GM12864 (cell line): ENCODE measurements at regions not wholly inside any gene's neighbourhood (a gene's known extent, or its start where the extent isn't known, plus 50 kb on each side); places are given as distances from the start of the nearest gene placed in this dataset.
A peak's percentile ranks its signal among the peaks of the same experiment; 100 is the strongest.
"Not testable (repeated sequence)": the region's sequence is repeated elsewhere in the genome, so short reads cannot be mapped to it uniquely, and the experiment has no call there.

ENCODE experiments used
- DNase-seq: peaks from one replicate; pipeline ENCODE4 v3.0.0-alpha.2; 2011; ENCODE audit warnings: low read depth
- H3K4me3 ChIP-seq: 2 replicates; pipeline ENCODE4 v1.5.1; 2011; ENCODE audit warnings: mild to moderate bottlenecking, low read depth, low read length, control low read depth
- CTCF ChIP-seq: IDR thresholded peaks from 2 replicates; pipeline ENCODE4 v1.5.1; 2011; ENCODE audit warnings: low read depth, mild to moderate bottlenecking, moderate library complexity, low read length, control low read depth, inconsistent platforms; ENCODE audit errors: missing control alignments

DNA sequence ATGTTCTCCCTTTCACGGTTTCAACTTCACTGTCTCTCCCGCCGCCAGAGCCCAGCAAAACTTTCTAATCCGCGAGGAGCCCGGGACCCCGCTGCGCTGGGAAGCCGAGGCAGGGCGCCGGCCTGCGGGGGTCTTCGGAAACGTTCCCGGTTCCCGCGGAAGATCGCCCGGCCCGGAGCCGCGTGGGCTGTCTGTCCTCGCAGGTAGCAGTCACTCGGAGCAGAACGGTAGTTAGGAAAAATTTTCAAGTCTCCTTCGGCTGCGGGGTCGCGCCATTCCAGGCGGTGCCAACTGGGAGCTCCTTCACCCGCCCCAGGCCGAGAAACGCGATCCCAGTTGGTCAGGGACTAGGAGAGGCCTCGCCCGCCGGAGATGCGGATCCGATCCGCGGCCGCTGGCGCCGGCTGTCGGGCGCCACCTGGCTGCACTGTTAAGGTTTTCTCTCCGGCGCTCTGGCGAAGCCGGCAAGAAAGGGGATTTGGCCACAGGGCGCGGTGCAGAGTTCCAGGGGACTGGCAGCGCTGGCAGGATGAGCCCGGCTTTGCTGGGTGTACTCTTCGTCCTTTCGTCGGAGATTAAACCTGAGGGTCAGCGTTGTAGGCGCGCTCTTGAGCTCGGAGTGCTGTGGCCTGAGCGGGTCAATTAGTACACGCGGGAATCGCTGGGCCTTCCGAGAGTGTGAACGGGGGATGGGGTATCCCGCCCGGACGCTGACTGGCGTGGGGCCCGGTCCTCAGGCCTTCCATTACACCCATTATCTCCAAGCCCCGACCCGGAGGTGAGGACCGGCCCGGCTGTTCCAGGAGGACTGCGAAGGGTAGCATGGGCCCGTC, 135.4 kb downstream of the KCNJ12 start:
- DNase-seq: no peak
- peak; percentile 65 for TF ChIP-seq CTCF
- no peak overlapping the region for H3K4me3 ChIP-seq

- no peak overlapping the region for H3K4me3 ChIP-seq
- DNase-seq: no peak
- no peak for TF ChIP-seq CTCF
Measured at GRCh38 chr17:21512307-21513011, 136.3 kb downstream of the KCNJ12 start.

- no peak overlapping the region for H3K4me3 ChIP-seq
- peak; percentile 31 for DNase-seq
- peak; percentile 70 for TF ChIP-seq CTCF
Measured at GRCh38 chr17:21513012-21513570, 136.9 kb downstream of the KCNJ12 start.

DNA sequence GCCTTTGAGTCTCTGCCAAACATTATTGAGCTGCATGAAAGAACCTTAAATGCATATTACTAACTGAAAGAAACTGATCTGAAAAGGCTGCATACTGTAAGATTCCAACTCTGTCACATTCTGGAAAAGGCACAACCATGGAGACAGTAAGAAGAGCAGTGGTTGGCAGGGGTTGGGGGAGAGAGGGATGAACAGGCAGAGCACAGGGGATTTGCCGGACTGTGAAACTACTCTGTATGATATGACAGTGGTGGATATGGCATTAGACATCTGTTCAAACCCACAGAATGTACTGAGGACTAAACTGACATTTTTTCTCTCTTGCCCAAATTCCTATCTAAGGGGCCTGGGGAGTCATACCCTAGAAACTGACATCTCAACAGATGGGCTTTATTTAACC, 138.4 kb downstream of the KCNJ12 start:
- DNase-seq, H3K4me3 ChIP-seq: not testable (repeated sequence)

DNA sequence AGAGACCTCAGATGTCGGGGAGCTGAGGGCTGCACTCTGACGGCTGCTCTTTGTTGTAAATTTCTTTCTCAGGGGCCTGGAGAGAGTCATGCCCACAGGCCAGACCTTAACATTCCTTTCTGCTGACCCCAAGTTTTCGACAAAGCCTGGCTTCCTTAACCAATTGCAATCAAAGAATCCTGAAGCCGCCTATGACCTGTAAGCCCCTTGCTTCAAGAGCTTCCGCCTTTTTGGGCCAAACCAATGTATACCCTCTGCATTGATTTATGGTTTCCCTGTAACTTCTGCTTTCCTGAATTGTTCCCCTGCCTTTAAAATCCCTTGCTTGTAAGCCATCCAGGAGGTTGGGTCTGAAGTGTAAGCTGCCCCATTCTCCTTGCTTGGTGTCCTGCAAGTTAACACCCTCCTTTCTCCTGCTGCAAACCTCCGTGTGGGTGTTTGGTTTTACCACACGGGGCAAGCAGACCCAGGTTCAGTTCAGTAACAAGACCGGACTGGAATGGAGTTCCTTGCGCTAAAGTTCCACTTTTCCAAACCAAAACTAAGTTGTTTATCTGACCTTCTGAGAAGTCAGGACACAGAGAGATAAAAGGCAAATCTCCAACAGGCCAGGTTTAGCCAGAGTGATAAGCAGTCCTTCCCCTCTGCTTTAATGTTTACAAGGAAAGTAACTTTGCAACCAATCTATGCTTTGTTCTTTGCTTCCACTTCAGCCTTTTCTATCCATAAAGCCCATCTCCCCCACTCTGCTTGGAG, 141.6 kb downstream of the KCNJ12 start:
- DNase-seq: no peak
- no peak for TF ChIP-seq CTCF
- H3K4me3 ChIP-seq: no peak overlapping the region

GRCh38 chr17:21522755-21523336, 146.7 kb downstream of the KCNJ12 start:
- TF ChIP-seq CTCF: no peak
- no peak for DNase-seq

More at GRCh38 chr17:21522755-21523336, 146.7 kb downstream of the KCNJ12 start:
- H3K4me3 ChIP-seq: no peak overlapping the region
